HCT116 (cell line): ENCODE measurements at regions not wholly inside any gene's neighbourhood (a gene's known extent, or its start where the extent isn't known, plus 50 kb on each side); places are given as distances from the start of the nearest gene placed in this dataset.
"Not testable (repeated sequence)": the region's sequence is repeated elsewhere in the genome, so short reads cannot be mapped to it uniquely, and the experiment has no call there.

Source experiments
- ATAC-seq: fragments of 200-7000 bp; cut with Tn5 transposase; 2 replicates; pipeline ENCODE4 v1.9.1; 2020; ENCODE audit warnings: mild to moderate bottlenecking, moderate library complexity
- BruUV-seq: library from RNA; stranded (reverse); fragments of 400-500 nt; replicated peaks from 2 replicates; lab custom pipeline; 2021; lab: Mats Ljungman, UMichigan
- CTCF ChIA-PET: fragments of 300-600 bp; sonication (Branson Sonifier 250); formaldehyde crosslinking; loops from one replicate; lab custom pipeline; 2021; ENCODE audit warnings: antibody characterized with exemption; lab: Charles Lee
- POLR2A ChIA-PET: fragments of 300-600, 350-600 bp; sonication (Branson Sonifier 250); formaldehyde crosslinking; loops from one replicate; lab custom pipeline; 2021; ENCODE audit warnings: antibody characterized with exemption; lab: Charles Lee
- RAD21 ChIA-PET, 2 experiments: fragments of 300-600 bp; sonication (Branson Sonifier 250); formaldehyde crosslinking; loops; one replicate each; lab custom pipeline; 2023; ENCODE audit warnings: low total read pairs in 2 of 2; ENCODE audit not compliant: uncharacterized antibody in 2 of 2, unreplicated experiment in 2 of 2, low non-redundant PET in 1 of 2; lab: Charles Lee
- DNase-seq: peaks from one replicate; pipeline ENCODE4 v3.0.0-alpha.2; 2010; ENCODE audit warnings: low read depth, low spot score
- H2AFZ ChIP-seq: fragments of 200-600 bp; shearing (Covaris generic), sonication (generic); 2 replicates; pipeline ENCODE4 v1.6.1; 2017; ENCODE audit warnings: low read depth, mixed run types, mixed read lengths, antibody characterized with exemption, low read length; ENCODE audit not compliant: poor library complexity, severe bottlenecking
- H3K27ac ChIP-seq: 2 replicates; pipeline ENCODE4 v1.5.1; 2012; ENCODE audit warnings: low read depth, low read length
- H3K27me3 ChIP-seq: fragments of 200-600 bp; sonication (generic); 2 replicates; pipeline ENCODE4 v1.6.1; 2016; ENCODE audit warnings: mixed run types, low read length, mixed read lengths; ENCODE audit not compliant: insufficient read depth
- H3K36me3 ChIP-seq, 2 experiments: fragments of 200-500 bp in 1 of 2; fragments of 200-600 bp in 1 of 2; sonication (Bioruptor generic) in 1 of 2; sonication (generic) in 1 of 2; 2 replicates each; pipeline versions ENCODE4 v1.5.1 to v1.6.1; 2014 to 2016; ENCODE audit warnings: low read length in 2 of 2, inconsistent platforms in 1 of 2, mixed read lengths in 1 of 2, mixed run types in 1 of 2; ENCODE audit not compliant: insufficient read depth in 2 of 2, control insufficient read depth in 1 of 2
- H3K4me1 ChIP-seq, 2 experiments: fragments of 200-600 bp in 1 of 2; sonication (generic) in 1 of 2; 2 replicates each; pipeline versions ENCODE4 v1.5.1 to v1.6.1; 2012 to 2017; ENCODE audit warnings: low read length in 2 of 2, inconsistent platforms in 1 of 2, mild to moderate bottlenecking in 1 of 2, mixed read lengths in 1 of 2, mixed run types in 1 of 2, moderate library complexity in 1 of 2; ENCODE audit not compliant: insufficient read depth in 2 of 2, control insufficient read depth in 1 of 2
- H3K4me2 ChIP-seq: fragments of 200-600 bp; sonication (generic); 2 replicates; pipeline ENCODE4 v1.6.1; 2017; ENCODE audit warnings: mixed run types, low read length, mixed read lengths
- H3K4me3 ChIP-seq, 2 experiments: fragments of 200-600 bp in 1 of 2; sonication (generic) in 1 of 2; replicated peaks in 1 of 2; 2 replicates each; pipeline ENCODE4 v1.5.1; 2011 to 2016; ENCODE audit warnings: low read length in 2 of 2, control low read depth in 1 of 2, low read depth in 1 of 2, mild to moderate bottlenecking in 1 of 2, mixed read lengths in 1 of 2, mixed run types in 1 of 2
- H3K79me2 ChIP-seq: fragments of 200-600 bp; sonication (generic); 2 replicates; pipeline ENCODE4 v1.6.1; 2017; ENCODE audit warnings: mild to moderate bottlenecking, mixed run types, low read length, moderate library complexity, mixed read lengths; ENCODE audit not compliant: insufficient read depth
- H3K9ac ChIP-seq: fragments of 200-600 bp; sonication (generic); 2 replicates; pipeline ENCODE4 v1.6.1; 2016; ENCODE audit warnings: low read length, mixed read lengths
- H3K9me2 ChIP-seq: fragments of 200-600 bp; sonication (generic), shearing (Covaris generic); 2 replicates; pipeline ENCODE4 v1.6.1; 2017; ENCODE audit warnings: mixed run types, mild to moderate bottlenecking, moderate library complexity; ENCODE audit not compliant: insufficient read depth
- H3K9me3 ChIP-seq, 2 experiments: fragments of 200-500 bp in 1 of 2; fragments of 200-600 bp in 1 of 2; sonication (Bioruptor generic) in 1 of 2; sonication (generic) in 1 of 2; 2 replicates each; pipeline ENCODE4 v1.6.1; 2014 to 2017; ENCODE audit warnings: low read length in 2 of 2, mixed read lengths in 2 of 2, inconsistent platforms in 1 of 2, low read depth in 1 of 2, mild to moderate bottlenecking in 1 of 2, mixed run types in 1 of 2, moderate library complexity in 1 of 2; ENCODE audit not compliant: control insufficient read depth in 1 of 2, insufficient read depth in 1 of 2
- H4K20me1 ChIP-seq: fragments of 200-600 bp; sonication (generic), shearing (Covaris generic); 2 replicates; pipeline ENCODE4 v1.6.1; 2017; ENCODE audit warnings: mixed run types, mild to moderate bottlenecking, moderate library complexity; ENCODE audit not compliant: insufficient read depth
- POLR2A ChIP-seq: IDR thresholded peaks from 2 replicates; pipeline ENCODE4 v1.7.0; 2011; ENCODE audit warnings: borderline replicate concordance; ENCODE audit not compliant: insufficient read depth, insufficient read length; ENCODE audit errors: extremely low read depth
- RAD21 ChIP-seq: IDR thresholded peaks from 2 replicates; pipeline ENCODE4 v1.6.1; 2012; ENCODE audit warnings: low read depth, mild to moderate bottlenecking
- YY1 ChIP-seq: IDR thresholded peaks from 2 replicates; pipeline ENCODE4 v1.6.1; 2011; ENCODE audit warnings: low read length, low read depth, moderate library complexity, mild to moderate bottlenecking; ENCODE audit not compliant: insufficient replicate concordance; ENCODE audit errors: extremely low read depth
- ZNF274 ChIP-seq: fragments of 200-500 bp; sonication (Bioruptor generic); IDR thresholded peaks from 2 replicates; pipeline ENCODE4 v1.6.1; 2014; ENCODE audit warnings: mild to moderate bottlenecking, low read depth, low read length, inconsistent platforms
- intact Hi-C: fragments of 100-400 bp; cut with micrococcal nuclease; formaldehyde crosslinking; loops from 2 replicates; pipeline ENCODE4 v1.10.0; 2022
- TF ChIP-seq, protein P1 (sequence below): IDR thresholded peaks from 2 replicates; pipeline ENCODE4 v1.6.1; 2012
- TF ChIP-seq, protein P2 (sequence below): IDR thresholded peaks from 2 replicates; pipeline ENCODE4 v1.6.1; 2012; ENCODE audit warnings: low read depth
- TF ChIP-seq, protein P3 (sequence below): IDR thresholded peaks from 2 replicates; pipeline ENCODE4 v1.6.1; 2011; ENCODE audit warnings: mild to moderate bottlenecking, low read length, moderate library complexity; ENCODE audit not compliant: insufficient replicate concordance; ENCODE audit errors: extremely low read depth

DNA sequence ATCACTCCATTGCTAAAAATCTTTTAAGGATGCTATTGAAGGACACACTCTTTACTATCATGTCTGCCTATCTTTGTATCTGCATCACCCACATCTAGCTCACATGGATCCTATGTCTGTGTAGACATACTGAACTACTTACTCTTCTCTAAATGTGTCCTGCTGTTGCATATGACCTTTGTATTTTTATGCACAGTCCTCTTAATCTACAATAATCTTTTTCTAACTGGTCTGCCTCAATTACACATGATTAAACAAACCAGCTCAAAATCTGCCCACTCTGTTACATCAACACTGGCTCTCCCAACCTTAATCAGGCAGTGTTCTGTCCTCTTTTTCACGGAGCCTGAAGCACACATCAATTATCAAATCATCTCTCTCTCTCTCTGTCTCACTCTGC is 316.3 kb upstream of the MGAT4C start (continued):
- TF ChIP-seq YY1 (no peak), ZNF274 (no peak)
- TF ChIP-seq, protein P1, sequence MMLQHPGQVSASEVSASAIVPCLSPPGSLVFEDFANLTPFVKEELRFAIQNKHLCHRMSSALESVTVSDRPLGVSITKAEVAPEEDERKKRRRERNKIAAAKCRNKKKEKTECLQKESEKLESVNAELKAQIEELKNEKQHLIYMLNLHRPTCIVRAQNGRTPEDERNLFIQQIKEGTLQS: no peak

DNA sequence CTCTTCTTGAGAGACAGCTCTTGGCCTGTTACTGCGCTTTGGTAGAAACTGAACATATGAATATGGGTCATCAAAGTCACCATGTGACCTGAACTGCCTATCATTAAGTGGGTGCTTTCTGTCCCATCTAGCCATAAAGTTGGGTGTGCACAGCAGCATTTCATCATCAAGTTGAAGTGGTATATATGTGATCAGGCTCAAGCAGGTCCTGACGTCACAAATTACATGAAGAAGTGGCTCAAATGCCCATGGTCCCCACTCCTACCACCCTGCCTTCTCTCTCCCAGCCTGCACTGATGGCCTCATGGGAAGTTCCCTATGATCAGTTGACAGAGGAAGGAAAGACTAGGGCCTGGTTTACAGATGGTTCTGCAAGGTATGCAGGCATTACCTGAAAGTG is 308.8 kb upstream of the MGAT4C start:
- no peaks in the 10 kb centered on the region for H3K79me2 ChIP-seq
- H2AFZ ChIP-seq: no peak overlapping the region
- no peak overlapping the region for H3K4me2 ChIP-seq
- H3K4me1 ChIP-seq: no peaks in the 10 kb centered on the region
- no peak overlapping the region for H3K27ac ChIP-seq
- RAD21 ChIA-PET: no interaction called here
- intact Hi-C loops: no loop called here
- H4K20me1 ChIP-seq: no peaks in the 10 kb centered on the region
- TF ChIP-seq POLR2A (no peak), RAD21 (no peak)
- TF ChIP-seq, protein P2, sequence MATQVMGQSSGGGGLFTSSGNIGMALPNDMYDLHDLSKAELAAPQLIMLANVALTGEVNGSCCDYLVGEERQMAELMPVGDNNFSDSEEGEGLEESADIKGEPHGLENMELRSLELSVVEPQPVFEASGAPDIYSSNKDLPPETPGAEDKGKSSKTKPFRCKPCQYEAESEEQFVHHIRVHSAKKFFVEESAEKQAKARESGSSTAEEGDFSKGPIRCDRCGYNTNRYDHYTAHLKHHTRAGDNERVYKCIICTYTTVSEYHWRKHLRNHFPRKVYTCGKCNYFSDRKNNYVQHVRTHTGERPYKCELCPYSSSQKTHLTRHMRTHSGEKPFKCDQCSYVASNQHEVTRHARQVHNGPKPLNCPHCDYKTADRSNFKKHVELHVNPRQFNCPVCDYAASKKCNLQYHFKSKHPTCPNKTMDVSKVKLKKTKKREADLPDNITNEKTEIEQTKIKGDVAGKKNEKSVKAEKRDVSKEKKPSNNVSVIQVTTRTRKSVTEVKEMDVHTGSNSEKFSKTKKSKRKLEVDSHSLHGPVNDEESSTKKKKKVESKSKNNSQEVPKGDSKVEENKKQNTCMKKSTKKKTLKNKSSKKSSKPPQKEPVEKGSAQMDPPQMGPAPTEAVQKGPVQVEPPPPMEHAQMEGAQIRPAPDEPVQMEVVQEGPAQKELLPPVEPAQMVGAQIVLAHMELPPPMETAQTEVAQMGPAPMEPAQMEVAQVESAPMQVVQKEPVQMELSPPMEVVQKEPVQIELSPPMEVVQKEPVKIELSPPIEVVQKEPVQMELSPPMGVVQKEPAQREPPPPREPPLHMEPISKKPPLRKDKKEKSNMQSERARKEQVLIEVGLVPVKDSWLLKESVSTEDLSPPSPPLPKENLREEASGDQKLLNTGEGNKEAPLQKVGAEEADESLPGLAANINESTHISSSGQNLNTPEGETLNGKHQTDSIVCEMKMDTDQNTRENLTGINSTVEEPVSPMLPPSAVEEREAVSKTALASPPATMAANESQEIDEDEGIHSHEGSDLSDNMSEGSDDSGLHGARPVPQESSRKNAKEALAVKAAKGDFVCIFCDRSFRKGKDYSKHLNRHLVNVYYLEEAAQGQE: no peak
- TF ChIP-seq, protein P3, sequence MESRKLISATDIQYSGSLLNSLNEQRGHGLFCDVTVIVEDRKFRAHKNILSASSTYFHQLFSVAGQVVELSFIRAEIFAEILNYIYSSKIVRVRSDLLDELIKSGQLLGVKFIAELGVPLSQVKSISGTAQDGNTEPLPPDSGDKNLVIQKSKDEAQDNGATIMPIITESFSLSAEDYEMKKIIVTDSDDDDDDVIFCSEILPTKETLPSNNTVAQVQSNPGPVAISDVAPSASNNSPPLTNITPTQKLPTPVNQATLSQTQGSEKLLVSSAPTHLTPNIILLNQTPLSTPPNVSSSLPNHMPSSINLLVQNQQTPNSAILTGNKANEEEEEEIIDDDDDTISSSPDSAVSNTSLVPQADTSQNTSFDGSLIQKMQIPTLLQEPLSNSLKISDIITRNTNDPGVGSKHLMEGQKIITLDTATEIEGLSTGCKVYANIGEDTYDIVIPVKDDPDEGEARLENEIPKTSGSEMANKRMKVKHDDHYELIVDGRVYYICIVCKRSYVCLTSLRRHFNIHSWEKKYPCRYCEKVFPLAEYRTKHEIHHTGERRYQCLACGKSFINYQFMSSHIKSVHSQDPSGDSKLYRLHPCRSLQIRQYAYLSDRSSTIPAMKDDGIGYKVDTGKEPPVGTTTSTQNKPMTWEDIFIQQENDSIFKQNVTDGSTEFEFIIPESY: no peak
- CTCF ChIA-PET: no interaction called here
- POLR2A ChIA-PET: no interaction called here
- no peak overlapping the region for H3K9ac ChIP-seq
- H3K36me3 ChIP-seq: no peaks in the 10 kb centered on the region
- no TSS peak for BruUV-seq
- no peak for ATAC-seq
- H3K9me3 ChIP-seq: peaks cover 0 to 6% of the 10 kb centered on the region in 2 experiments; a peak in 1 of 4 replicates
- no peak overlapping the region for H3K4me3 ChIP-seq
- no peaks in the 10 kb centered on the region for H3K27me3 ChIP-seq
- H3K9me2 ChIP-seq: no peaks in the 10 kb centered on the region
- no peak for DNase-seq

DNA sequence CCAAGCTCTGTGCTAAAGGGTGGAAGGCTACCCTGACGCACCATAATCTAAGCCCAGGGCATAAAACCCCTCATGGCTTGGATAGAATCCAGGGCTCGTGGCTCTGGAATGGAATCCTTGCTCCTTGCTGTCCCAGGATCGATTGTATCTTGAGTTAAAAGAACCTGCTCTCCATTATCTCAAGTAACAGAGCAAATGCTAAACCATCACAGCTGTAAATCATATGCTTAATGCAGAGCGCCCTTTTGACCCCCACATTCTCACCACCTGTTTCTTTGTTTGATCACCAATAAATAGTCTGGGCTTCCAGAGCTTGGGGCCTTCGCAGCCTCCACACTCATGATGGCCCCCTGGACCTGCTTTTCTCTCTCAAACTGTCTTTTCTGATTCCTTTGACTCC is 299.3 kb upstream of the MGAT4C start:
- H3K9ac ChIP-seq, POLR2A ChIA-PET, H3K36me3 ChIP-seq, BruUV-seq, H3K27ac ChIP-seq, H3K4me1 ChIP-seq, RAD21 ChIA-PET, H3K27me3 ChIP-seq, H3K4me2 ChIP-seq, H3K4me3 ChIP-seq, ATAC-seq, H3K9me2 ChIP-seq, H3K79me2 ChIP-seq, H4K20me1 ChIP-seq, DNase-seq, H2AFZ ChIP-seq, CTCF ChIA-PET, intact Hi-C loops, H3K9me3 ChIP-seq: not testable (repeated sequence)
